Erythroblast (primary cell): ENCODE measurements at regions not wholly inside any gene's neighbourhood (a gene's known extent, or its start where the extent isn't known, plus 50 kb on each side); places are given as distances from the start of the nearest gene placed in this dataset.

Source experiments
- DNase-seq, 2 experiments: peaks; one replicate each; lab custom pipeline; 2025; lab: John Stamatoyannopoulos, UW
- GATA1 ChIP-seq: IDR thresholded peaks from 2 replicates; pipeline ENCODE4 v1.6.1; 2011; ENCODE audit warnings: low read depth, mild to moderate bottlenecking, control low read depth, low read length, moderate library complexity
- POLR2A ChIP-seq: IDR thresholded peaks from 2 replicates; pipeline ENCODE4 v1.6.1; 2011; ENCODE audit warnings: mild to moderate bottlenecking, low read length

GRCh38 chr5:157924931-157925729, 66.2 kb upstream of the CLINT1 start:
- no peak for DNase-seq
- TF ChIP-seq POLR2A: no peak
- TF ChIP-seq GATA1: no peak

GRCh38 chr5:157924490-157924889, 65.5 kb upstream of the CLINT1 start:
- no peak for DNase-seq
- TF ChIP-seq GATA1 (no peak), POLR2A (no peak)

- TF ChIP-seq POLR2A (no peak), GATA1 (no peak)
Measured at GRCh38 chr5:157923765-157924164, 64.8 kb upstream of the CLINT1 start.

DNA sequence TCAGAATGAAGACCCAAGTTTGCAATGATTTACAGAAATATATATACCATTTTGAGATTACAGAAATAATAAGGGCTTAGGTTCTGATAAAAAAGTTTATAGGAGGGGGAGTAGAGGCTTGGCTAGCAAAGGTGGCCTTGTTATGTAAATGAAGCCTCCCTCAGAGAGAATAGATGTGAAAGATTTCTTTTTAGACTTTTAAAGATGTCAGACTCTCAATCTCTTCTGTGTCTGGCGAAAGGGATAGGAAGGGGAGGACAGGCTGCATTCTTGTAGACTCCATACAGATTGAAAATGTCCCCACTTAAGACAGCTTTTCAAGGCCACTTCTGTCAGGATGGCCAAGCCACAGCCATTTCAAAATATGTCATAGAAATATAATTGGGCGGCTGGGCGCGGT, 63.1 kb upstream of the CLINT1 start:
- TF ChIP-seq POLR2A (no peak), GATA1 (no peak)

More at GRCh38 chr5:157923765-157924164, 64.8 kb upstream of the CLINT1 start:
- DNase-seq: no peak

DNA sequence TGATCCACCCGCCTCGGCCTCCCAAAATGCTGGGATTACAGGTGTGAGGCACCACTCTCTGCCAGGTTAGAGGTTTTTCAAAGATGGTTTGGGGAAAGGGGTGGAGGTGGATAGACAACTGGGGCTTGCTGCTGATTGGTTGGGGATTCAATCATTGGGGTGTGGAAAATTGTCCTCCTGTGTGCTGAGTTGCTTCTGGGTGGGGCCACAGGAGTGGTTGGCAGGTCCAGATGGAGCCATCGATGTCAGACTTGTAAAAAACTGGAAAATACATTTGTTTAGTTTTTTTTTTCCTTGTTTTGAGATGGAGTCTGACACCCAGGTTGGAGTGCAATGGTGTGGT, 61.9 kb upstream of the CLINT1 start:
- DNase-seq: no peak
- no peak for TF ChIP-seq GATA1
- TF ChIP-seq POLR2A: no peak

More for the DNA sequence above, 63.1 kb upstream of the CLINT1 start:
- no peak for DNase-seq

- DNase-seq: peak in 1 of 2 experiments; percentile 32
- no peak for TF ChIP-seq POLR2A
Measured at GRCh38 chr5:157918811-157919742, 60.1 kb upstream of the CLINT1 start.

DNA sequence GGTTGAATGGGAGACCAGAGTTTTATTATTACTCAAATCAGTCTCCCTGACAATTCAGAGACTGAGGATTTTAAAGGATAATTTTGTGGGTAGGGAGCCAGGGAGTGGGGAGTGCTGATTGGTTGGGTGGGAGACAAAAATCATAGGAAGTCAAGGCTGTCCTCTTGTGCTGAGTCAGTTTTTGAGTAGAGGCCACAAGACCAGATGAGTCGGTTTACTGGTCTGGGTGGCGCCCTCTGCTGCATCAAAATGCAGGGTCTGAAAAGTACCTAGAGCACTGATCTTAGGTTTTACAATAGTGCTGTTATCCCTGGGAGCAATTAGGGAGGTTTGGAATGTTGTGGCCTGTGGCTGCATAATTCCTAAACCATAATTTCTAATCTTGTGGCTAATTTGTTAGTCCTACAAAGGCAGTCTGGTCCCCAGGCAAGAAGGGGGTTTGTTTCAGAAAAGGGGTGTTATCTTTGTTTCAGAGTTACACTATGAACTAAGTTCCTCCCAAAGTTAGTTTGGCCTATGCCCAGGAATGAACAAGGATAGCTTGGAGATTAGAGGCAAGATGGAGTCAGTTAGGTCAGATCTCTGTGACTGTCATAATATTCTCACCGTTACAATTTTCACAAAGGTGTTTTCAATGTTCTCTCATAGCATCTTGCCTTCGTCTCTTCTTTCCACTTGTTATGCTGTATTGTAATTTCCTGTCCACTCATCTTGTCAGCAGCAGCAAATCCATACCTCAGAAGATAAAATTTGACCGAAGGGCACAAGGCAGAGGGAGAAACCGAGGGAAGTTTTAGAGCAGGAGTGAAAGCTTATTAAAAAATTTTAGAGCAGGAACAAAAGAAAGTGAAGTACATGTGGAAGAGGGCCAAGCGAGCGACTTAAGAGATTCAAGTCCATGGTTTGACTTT, 59.2 kb upstream of the CLINT1 start:
- TF ChIP-seq GATA1 (no peak), POLR2A (no peak)
- DNase-seq: peak; percentile 70 to 73

- DNase-seq: no peak
- TF ChIP-seq POLR2A: no peak
- no peak for TF ChIP-seq GATA1
Measured at GRCh38 chr5:157917491-157917890, 58.5 kb upstream of the CLINT1 start.

DNA sequence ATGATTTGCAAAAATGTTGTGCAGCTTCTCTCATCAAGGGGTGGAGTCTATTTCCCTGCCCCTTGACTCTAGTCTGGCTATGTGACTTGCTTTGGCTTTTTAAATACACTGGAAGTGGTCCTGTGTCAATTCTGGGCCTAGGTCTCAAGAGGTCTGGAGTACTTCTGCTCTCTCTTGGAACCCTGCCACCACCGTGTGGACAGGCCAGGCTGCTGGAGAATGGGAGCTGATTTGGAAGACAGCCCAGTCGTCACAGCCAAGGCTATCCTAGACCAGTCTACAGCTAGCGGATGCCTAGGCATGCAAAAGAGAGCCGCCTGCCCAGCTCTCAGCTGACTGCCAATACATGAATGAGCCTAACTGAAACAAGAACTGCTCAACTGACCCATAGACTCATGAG, 56.7 kb upstream of the CLINT1 start:
- no peak for TF ChIP-seq GATA1
- no peak for TF ChIP-seq POLR2A
- DNase-seq: no peak

DNA sequence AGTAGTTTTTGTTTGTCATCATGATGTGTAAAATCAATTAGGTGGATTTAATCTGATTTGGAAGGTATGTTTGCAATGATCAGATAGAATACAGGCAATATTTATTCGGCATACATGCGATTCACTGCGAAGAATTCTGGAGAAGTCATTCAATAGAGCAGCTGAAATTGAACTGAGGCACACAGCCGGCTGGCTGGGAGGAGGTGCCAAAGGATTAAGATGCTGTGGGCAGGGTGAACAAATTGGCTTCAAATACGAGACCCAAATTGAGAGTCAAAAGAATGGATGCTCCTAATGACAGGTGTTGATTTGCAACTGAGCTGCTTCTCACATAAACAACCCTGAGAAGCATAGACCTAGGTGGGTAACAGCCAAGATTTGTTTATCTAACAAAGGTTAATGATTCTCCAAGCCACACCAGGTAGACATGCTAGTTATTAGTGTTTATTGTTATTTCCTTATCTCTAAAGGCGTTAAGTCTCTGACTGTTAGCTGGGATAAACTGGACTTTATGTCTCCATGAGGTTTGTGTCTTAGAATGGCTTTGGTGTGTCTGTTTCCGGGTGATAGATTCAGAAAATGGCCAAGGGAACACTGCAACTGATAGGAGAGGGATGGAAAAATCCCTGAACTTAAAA, 55.3 kb upstream of the CLINT1 start:
- no peak for TF ChIP-seq GATA1

GRCh38 chr5:157913575-157913974, 54.6 kb upstream of the CLINT1 start:
- TF ChIP-seq POLR2A: no peak
- no peak for DNase-seq

More for the DNA sequence above, 55.3 kb upstream of the CLINT1 start:
- DNase-seq: no peak

DNA sequence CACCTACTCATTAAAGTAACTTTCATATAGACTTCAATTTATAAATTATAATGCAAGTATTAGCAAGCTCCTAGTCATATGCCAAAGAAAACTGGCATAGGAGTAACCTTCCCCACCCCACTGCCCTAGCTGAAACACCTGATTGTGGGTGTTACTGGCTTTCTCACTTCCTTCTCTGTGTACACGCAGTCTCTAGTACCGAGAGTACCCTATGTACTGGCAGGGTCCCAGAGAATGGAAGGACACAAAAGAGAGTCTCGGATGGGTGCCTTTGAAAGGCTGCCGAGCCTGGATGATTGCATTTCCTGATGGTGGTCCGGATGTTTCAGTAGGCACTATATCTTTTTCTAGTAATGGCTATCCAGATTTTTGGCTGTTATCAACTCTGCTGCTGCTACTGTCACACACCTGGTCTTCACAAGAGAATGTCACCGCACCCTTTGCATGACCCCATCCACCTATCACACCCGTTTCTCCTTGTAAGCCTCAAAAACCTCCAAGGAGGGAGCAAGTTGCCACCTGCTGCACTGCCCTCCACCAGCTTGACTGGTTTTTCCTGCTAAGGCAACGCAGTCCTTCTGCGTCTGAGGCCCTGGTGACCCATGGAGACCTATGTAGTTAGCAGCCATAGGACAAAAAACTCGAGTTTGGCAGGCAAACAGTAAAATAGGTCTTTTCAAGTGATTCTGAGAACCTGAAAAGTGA, 53.8 kb upstream of the CLINT1 start:
- no peak for TF ChIP-seq POLR2A
- no peak for TF ChIP-seq GATA1
- DNase-seq: no peak
